Middle frontal gyrus (tissue), 1 donor: ENCODE measurements at regions not wholly inside any gene's neighbourhood (a gene's known extent, or its start where the extent isn't known, plus 50 kb on each side); places are given as distances from the start of the nearest gene placed in this dataset.

Experiments used
- DNase-seq: peaks from one replicate; pipeline ENCODE4 v3.0.0-alpha.2; 2015; ENCODE audit warnings: low spot score; ENCODE audit errors: extremely low spot score

GRCh38 chr7:156074982-156075615 lies 262.8 kb upstream of the SHH start:
- DNase-seq: no peak

- DNase-seq: no peak
Observed at GRCh38 chr7:156074084-156074483, 261.8 kb upstream of the SHH start.

DNA sequence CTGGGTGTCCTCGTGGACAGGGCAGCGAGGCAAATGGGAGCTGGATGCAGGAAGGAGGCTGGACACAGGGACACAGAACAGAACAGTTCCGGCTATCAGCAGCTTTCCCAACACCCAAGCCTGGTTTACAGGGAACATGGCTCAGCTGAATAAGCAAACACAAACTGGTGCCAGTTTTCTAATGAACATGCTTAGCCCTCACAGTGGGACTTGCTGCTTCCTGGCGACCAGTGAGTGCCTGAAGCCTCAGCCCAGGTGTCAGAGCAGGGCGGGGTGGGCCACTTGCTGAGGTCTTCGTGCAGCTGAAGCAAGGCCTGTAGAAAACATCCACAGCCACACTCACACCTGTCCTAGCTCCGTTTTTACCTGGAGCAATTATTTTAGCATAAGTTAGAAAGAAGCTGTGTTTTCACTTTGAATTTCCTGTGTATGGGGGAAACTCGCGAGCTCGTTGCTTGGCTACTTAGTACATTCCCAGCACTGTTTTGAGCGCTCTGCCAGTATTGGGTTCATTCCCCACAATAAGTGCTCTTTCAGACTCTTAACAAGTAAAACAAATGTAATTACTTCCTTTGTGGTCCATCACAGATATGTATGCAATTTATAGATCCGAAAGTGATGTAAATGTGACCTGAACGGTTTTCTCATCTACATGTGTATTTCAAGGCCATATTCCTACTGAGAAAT lies 261.2 kb upstream of the SHH start:
- no peak for DNase-seq

GRCh38 chr7:156071612-156072011 lies 259.3 kb upstream of the SHH start:
- DNase-seq: no peak

DNA sequence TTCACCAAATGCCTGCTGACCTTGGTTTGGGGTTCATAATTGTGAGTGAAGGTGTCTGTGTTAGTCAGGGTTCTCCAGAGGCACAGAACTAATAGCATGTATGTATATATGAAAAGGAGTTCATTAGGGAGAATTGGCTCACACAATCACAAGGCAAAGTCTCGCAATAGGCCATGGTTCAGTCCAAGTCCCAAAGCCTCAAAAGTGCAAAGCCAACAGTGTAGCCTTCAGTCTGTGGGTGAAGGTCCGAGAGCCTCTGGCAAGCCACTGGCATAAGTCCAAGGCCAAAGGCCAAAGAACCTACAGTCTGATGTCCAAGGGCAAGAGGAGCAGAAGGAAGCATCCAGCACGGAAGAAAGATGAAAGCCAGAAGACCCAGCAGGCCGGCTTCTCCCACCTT lies 257.6 kb upstream of the SHH start:
- DNase-seq: no peak

GRCh38 chr7:156067156-156067555 lies 254.9 kb upstream of the SHH start:
- no peak for DNase-seq

GRCh38 chr7:156065400-156065799 lies 253.1 kb upstream of the SHH start:
- no peak for DNase-seq

DNA sequence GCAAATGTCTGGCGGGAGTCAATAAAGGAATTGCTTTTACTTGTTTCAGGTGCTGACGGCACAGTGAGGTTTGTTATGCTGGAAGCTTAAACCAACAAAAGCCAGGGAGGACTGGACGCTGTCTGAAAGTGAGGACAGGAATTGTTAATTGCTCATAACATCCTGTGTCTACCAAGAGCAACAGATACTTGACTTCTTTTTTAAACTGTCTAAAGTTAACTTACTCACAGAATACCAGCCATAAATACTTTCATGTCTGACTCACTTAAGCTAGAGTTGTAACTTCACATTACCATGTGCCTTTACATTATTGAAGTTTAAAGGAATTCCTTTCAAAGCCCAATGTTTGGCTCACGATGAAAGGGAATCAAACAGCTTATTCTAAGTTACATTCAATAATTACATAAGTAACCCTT lies 252.7 kb upstream of the SHH start:
- DNase-seq: no peak

DNA sequence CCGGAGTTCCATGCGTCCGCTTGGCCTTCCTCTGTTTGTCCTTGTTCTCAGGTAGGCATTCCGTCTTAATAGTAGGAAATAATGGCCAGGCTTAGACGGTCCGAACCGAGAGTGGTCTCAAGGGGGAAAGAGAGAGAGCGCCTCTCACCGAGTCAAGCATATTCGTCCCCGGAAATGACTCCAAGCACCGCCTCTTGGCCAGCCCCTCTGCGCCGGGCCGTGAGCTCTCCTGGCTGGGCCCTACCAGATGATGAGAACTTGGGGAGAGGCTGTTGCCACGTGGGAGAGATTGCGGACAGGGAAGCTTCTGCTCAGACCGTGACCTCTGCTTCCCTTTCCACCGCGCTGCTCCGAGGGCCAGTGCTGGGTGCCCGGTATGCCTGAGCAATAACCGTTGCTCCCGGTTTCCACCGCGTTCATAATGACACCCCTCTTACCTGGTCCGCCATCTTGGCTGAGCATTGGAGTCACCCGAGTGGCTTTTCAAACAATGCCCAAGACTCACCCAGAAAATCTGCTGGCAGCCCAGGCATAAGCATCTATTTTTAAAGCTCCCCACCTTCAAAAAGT lies 251.1 kb upstream of the SHH start:
- DNase-seq: no peak

- no peak for DNase-seq
Observed at GRCh38 chr7:156062286-156062685, 250.0 kb upstream of the SHH start.

DNA sequence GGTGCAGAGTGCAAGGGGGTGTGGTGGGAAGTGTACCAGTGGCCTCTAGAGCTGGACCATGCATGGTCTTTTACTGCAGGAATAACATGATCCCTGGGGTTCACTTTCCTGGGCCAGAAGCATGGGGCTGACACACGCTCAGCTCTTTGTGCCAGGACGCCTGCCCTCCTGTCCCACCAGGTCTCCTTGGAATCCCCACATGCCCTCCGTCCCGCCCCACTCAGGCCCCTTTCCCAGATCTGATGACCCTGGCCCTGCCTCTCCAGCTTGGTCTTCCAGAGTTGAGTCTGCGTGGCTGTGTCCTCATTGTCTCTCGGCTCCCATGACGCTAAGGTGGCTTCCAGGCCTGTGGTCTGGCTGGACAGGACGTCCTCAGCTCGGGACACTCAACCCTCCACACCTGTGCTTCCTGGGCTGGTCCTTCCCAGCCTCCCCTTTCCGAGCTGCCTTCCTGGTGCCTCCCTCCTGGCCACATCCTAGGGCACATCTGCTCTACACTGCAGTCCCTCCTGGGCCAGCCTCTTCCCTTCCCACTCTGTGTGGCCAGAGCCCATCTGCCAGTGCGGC lies 249.5 kb upstream of the SHH start:
- DNase-seq: no peak

DNA sequence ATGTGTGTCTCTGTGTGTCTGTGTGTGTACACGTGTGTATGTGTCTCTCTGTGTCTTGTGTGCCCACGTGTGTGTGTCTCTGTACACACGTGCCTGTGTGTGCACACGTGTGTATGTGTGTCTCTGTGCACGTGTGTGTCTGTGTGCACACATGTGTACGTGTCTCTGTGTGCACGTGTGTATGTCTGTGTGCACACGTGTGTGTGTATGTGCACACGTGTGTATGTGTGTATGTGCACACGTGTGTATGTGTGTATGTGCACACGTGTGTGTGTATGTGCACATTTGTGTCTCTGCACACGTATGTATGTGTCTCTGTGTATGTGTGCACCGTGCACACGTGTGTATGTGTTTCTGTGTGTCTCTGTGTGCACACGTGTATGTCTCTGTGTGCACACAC lies 248.7 kb upstream of the SHH start:
- no peak for DNase-seq

GRCh38 chr7:156059369-156059768 lies 247.1 kb upstream of the SHH start:
- no peak for DNase-seq

GRCh38 chr7:156058248-156058647 lies 246.0 kb upstream of the SHH start:
- no peak for DNase-seq

GRCh38 chr7:156056534-156056933 lies 244.3 kb upstream of the SHH start:
- DNase-seq: no peak

GRCh38 chr7:156055206-156055822 lies 243.1 kb upstream of the SHH start:
- DNase-seq: no peak

- DNase-seq: no peak
Observed at GRCh38 chr7:156051884-156052283, 239.6 kb upstream of the SHH start.

DNA sequence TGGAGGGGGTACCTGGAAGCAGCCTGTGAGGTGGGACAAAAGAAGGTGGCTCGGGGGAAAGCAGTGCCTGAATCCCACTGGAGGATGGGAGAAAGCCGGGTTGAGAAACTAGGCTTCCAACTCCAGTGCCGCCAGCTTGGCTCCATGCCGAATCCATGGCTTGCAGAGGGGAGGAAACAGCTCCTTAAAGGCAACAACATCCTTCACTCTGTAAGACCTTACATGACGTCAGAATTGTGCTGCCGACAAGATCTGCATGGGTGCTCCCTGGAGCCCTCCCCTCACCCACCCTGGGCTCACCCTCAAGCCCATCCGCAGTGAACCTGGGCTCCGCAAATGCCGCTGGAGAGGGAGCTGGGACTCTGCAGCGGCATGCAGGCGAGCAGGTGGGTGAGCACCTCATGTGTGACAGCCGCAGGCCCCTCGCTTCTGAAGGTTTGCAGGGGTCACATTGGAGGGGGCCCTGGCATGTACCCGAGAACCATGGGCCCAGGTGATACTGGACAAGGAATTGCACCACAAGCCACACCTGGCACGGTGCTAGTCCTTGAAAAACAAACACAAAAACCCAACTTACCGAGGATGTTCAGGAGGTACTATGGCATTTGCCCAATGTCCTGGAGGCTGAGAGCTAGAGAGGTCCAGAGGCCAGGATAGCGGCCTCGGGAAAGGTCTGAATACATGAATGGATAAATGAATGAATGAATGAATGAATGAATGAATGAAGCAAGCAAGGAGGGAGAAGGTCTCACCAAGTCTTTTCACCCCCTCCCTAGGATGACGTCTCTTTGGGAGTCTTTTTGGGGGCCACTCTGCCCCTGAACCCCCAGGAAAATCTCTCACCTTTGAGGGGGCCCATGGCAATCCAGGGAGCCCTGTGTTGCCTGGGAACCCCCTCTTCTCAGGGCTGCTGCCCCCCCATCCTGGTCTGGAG lies 238.6 kb upstream of the SHH start:
- no peak for DNase-seq

- DNase-seq: no peak
Observed at GRCh38 chr7:156049366-156049765, 237.1 kb upstream of the SHH start.

DNA sequence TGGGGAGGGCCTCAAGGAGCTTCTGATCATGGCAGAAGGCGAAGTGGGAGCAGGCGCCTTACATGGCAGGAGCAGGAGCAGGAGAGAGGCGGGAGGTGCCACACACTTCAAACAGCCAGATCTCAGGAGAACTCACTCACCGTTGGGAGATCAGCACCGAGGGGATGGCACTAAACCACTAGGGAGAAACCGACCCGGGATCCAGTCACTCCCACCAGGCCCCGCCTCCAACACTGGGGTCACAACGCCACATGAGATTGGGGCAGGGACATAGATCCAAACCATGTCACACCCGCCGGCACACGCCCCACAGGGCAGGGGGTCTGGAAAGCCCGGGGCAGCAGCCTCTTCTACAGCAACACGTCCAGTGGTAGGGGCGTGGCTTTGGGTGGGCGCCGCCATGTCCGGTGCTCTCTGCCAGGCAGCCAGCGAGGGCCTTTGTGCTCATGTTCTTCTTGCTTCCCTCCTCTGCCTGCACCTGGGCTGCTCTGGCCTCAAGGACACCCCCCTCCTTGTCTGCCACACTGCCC lies 233.8 kb upstream of the SHH start:
- DNase-seq: no peak
